Skin epidermis (tissue), 12 donors: ENCODE measurements at regions not wholly inside any gene's neighbourhood (a gene's known extent, or its start where the extent isn't known, plus 50 kb on each side); places are given as distances from the start of the nearest gene placed in this dataset.
"Not testable (repeated sequence)": the region's sequence is repeated elsewhere in the genome, so short reads cannot be mapped to it uniquely, and the experiment has no call there.

Source experiments
- H3K27ac ChIP-seq, 21 experiments: fragments of 200-600 bp; sonication (generic) in 11 of 21; one replicate each; pipeline ENCODE4 v1.5.0; 2020; ENCODE audit warnings: mild to moderate bottlenecking in 3 of 21, inconsistent platforms in 2 of 21, moderate library complexity in 2 of 21
- H3K4me3 ChIP-seq, 7 experiments: fragments of 200-600 bp; sonication (generic) in 2 of 7; one replicate each; pipeline ENCODE4 v1.5.0; 2020; ENCODE audit warnings: inconsistent platforms in 2 of 7, mild to moderate bottlenecking in 2 of 7, moderate library complexity in 1 of 7

- Histone ChIP-seq H3K27ac (no peak overlapping the region), H3K4me3 (no peak overlapping the region)
Observed at GRCh38 chr16:65287307-65287706, 165.4 kb upstream of the CDH11 start.

- Histone ChIP-seq H3K4me3 (no peak overlapping the region), H3K27ac (no peak overlapping the region)
Observed at GRCh38 chr16:65285128-65286048, 163.5 kb upstream of the CDH11 start.

GRCh38 chr16:65284626-65285025, 162.8 kb upstream of the CDH11 start:
- Histone ChIP-seq H3K4me3 (no peak overlapping the region), H3K27ac (no peak overlapping the region)

- Histone ChIP-seq H3K4me3 (no peak overlapping the region), H3K27ac (no peak overlapping the region)
Observed at GRCh38 chr16:65283181-65283651, 161.4 kb upstream of the CDH11 start.

GRCh38 chr16:65281586-65281985, 159.7 kb upstream of the CDH11 start:
- Histone ChIP-seq H3K27ac (no peak overlapping the region), H3K4me3 (no peak overlapping the region)

- no peak overlapping the region for H3K27ac ChIP-seq
- no peak overlapping the region for H3K4me3 ChIP-seq
Observed at GRCh38 chr16:65280845-65281512, 159.1 kb upstream of the CDH11 start.

- H3K27ac ChIP-seq = no peak overlapping the region
Observed at GRCh38 chr16:65279576-65279975, 157.7 kb upstream of the CDH11 start.

GRCh38 chr16:65278874-65279273, 157.0 kb upstream of the CDH11 start:
- Histone ChIP-seq H3K4me3 (no peak overlapping the region), H3K27ac (no peak overlapping the region)

More at GRCh38 chr16:65279576-65279975, 157.7 kb upstream of the CDH11 start:
- H3K4me3 ChIP-seq = no peak overlapping the region

- Histone ChIP-seq H3K27ac (no peak overlapping the region), H3K4me3 (no peak overlapping the region)
Observed at GRCh38 chr16:65274566-65274965, 152.7 kb upstream of the CDH11 start.

- Histone ChIP-seq H3K4me3 (no peak overlapping the region), H3K27ac (no peak overlapping the region)
Observed at GRCh38 chr16:65272699-65273414, 151.0 kb upstream of the CDH11 start.

- Histone ChIP-seq H3K27ac (no peak overlapping the region), H3K4me3 (no peak overlapping the region)
Observed at GRCh38 chr16:65271996-65272395, 150.1 kb upstream of the CDH11 start.

GRCh38 chr16:65268331-65268730, 146.5 kb upstream of the CDH11 start:
- Histone ChIP-seq H3K4me3 (no peak overlapping the region), H3K27ac (no peak overlapping the region)

- Histone ChIP-seq H3K4me3 (no peak overlapping the region), H3K27ac (no peak overlapping the region)
Observed at GRCh38 chr16:65263896-65264295, 142.0 kb upstream of the CDH11 start.

GRCh38 chr16:65260746-65261145, 138.9 kb upstream of the CDH11 start:
- Histone ChIP-seq H3K4me3 (no peak overlapping the region), H3K27ac (no peak overlapping the region)

- Histone ChIP-seq H3K4me3 (no peak overlapping the region), H3K27ac (no peak overlapping the region)
Observed at GRCh38 chr16:65254144-65254543, 132.3 kb upstream of the CDH11 start.

- peak overlapping the region in 15 of 21 experiments; percentile 21 to 78 (median 47) for H3K27ac ChIP-seq
- no peak overlapping the region for H3K4me3 ChIP-seq
Observed at GRCh38 chr16:65249768-65250167, 127.9 kb upstream of the CDH11 start.

GRCh38 chr16:65244787-65245186, 122.9 kb upstream of the CDH11 start:
- Histone ChIP-seq H3K4me3 (no peak overlapping the region), H3K27ac (no peak overlapping the region)

- Histone ChIP-seq H3K4me3 (no peak overlapping the region), H3K27ac (no peak overlapping the region)
Observed at GRCh38 chr16:65235339-65236177, 113.7 kb upstream of the CDH11 start.

- H3K4me3 ChIP-seq, H3K27ac ChIP-seq: not testable (repeated sequence)
Observed at GRCh38 chr16:65234721-65235320, 113.0 kb upstream of the CDH11 start.
